ENCODE measurements at regions not wholly inside any gene's neighbourhood (a gene's known extent, or its start where the extent isn't known, plus 50 kb on each side); places are given as distances from the start of the nearest gene placed in this dataset.
"Not testable (repeated sequence)": the region's sequence is repeated elsewhere in the genome, so short reads cannot be mapped to it uniquely, and the experiment has no call there.

GRCh38 chrX:73390628-73391567 lies 56.0 kb upstream of the CDX4 start:
- H3K27me3 ChIP-seq (replicated peaks; ENCODE audit: insufficient read depth): no peaks in the 10 kb centered on the region
- no peak overlapping the region for H2AFZ ChIP-seq
- 29 to 47% methylated on average over 5 of the region's 5 CpGs for WGBS, 2 experiments (ENCODE audit: low coverage in 1 of 2, low lambda C conversion rate in 2 of 2, missing lambda C conversion rate in 2 of 2)
- H4K20me1 ChIP-seq (ENCODE audit: insufficient read depth): no peaks in the 10 kb centered on the region
- no peak overlapping the region for H3K27ac ChIP-seq
- H3F3A ChIP-seq (ENCODE audit: insufficient read depth): no peaks in the 10 kb centered on the region
- H3K9ac ChIP-seq: no peak overlapping the region
- no peaks in the 10 kb centered on the region for H3K4me1 ChIP-seq (ENCODE audit: insufficient read depth)
- no peak for DNase-seq
- in situ Hi-C loops (cut with MboI): no loop called here
- no peaks in the 10 kb centered on the region for H3K9me3 ChIP-seq (ENCODE audit: low read depth)
- H3K4me2 ChIP-seq (ENCODE audit: unreplicated experiment): no peak overlapping the region
- no peak overlapping the region for H3K4me3 ChIP-seq
- no peak for TF ChIP-seq EZH2phosphoT487 (IDR thresholded peaks at IDR 0.05; ENCODE audit: insufficient read depth, low read depth)
- TF ChIP-seq EZH2 (IDR thresholded peaks at IDR 0.05; ENCODE audit: insufficient read depth, poor library complexity, severe bottlenecking): no peak
- H3K36me3 ChIP-seq (ENCODE audit: low read depth): no peaks in the 10 kb centered on the region
- no peaks in the 10 kb centered on the region for H3K79me2 ChIP-seq (ENCODE audit: insufficient read depth)
- no peaks in the 10 kb centered on the region for H3K9me2 ChIP-seq (ENCODE audit: insufficient read depth)

DNA sequence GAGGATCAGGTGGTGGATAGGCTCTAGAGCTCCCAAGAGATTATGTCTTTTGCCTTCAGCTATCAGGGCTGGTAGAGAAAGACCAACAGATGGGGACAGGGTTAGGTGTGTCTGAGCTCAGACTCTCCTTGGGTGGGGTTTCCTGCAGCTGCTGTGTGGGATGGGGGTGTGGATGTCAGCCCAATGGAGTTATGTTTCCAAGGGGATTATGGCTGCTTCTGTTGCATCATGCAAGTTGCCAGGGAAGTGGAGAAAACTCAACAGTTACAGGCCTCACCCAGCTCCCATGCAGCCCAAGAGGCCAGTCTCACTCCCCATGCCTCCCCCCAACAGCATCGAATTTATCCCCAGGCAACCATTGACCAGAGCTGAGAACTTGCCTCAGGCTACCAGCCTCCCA lies 80.2 kb upstream of the CDX4 start:
- in situ Hi-C loops (cut with MboI): no loop called here
- no peaks in the 10 kb centered on the region for H3K4me1 ChIP-seq (ENCODE audit: insufficient read depth)
- no peak for DNase-seq
- no peaks in the 10 kb centered on the region for H3K9me2 ChIP-seq (ENCODE audit: insufficient read depth)
- TF ChIP-seq EZH2 (IDR thresholded peaks at IDR 0.05; ENCODE audit: insufficient read depth, poor library complexity, severe bottlenecking) (no peak), EZH2phosphoT487 (IDR thresholded peaks at IDR 0.05; ENCODE audit: insufficient read depth, low read depth) (no peak)
- 0% methylated on average over 1 of the region's 1 CpG; no CpG with 5 or more reads in 1 of the 2 experiments for WGBS, 2 experiments (ENCODE audit: low coverage in 1 of 2, low lambda C conversion rate in 2 of 2, missing lambda C conversion rate in 2 of 2)
- H3K36me3 ChIP-seq (ENCODE audit: low read depth): no peaks in the 10 kb centered on the region
- no peak overlapping the region for H3K4me2 ChIP-seq (ENCODE audit: unreplicated experiment)
- H3K27ac ChIP-seq: no peak overlapping the region
- H3K27me3 ChIP-seq (replicated peaks; ENCODE audit: insufficient read depth): no peaks in the 10 kb centered on the region
- no peaks in the 10 kb centered on the region for H3K9me3 ChIP-seq (ENCODE audit: low read depth)
- no peaks in the 10 kb centered on the region for H3F3A ChIP-seq (ENCODE audit: insufficient read depth)
- no peak overlapping the region for H3K9ac ChIP-seq
- H3K4me3 ChIP-seq: no peak overlapping the region
- no peak overlapping the region for H2AFZ ChIP-seq
- H4K20me1 ChIP-seq (ENCODE audit: insufficient read depth): no peaks in the 10 kb centered on the region
- H3K79me2 ChIP-seq (ENCODE audit: insufficient read depth): no peaks in the 10 kb centered on the region

DNA sequence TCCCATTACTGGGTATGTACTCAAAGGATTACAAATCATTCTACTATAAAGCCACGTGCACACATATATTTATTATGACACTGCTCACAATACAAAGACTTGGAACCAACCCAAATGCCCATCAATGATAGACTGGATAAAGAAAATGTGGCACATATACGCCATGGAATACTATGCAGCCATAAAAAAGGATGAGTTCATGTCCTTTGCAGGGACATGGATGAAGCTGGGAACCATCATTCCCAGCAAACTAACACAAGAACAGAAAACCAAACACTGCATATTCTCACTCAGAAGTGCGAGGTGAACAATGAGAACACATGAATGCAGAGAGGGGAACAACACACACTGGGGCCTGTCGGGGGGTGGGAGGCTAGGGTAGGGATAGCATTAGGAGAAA lies 89.6 kb upstream of the CDX4 start:
- H3K9me2 ChIP-seq (ENCODE audit: insufficient read depth); H4K20me1 ChIP-seq (ENCODE audit: insufficient read depth); H2AFZ ChIP-seq; H3F3A ChIP-seq (ENCODE audit: insufficient read depth); H3K27ac ChIP-seq; H3K4me2 ChIP-seq (ENCODE audit: unreplicated experiment); H3K4me3 ChIP-seq; H3K4me1 ChIP-seq (ENCODE audit: insufficient read depth); H3K36me3 ChIP-seq (ENCODE audit: low read depth); in situ Hi-C loops (cut with MboI); H3K9ac ChIP-seq; H3K79me2 ChIP-seq (ENCODE audit: insufficient read depth); DNase-seq; H3K9me3 ChIP-seq (ENCODE audit: low read depth); H3K27me3 ChIP-seq (replicated peaks; ENCODE audit: insufficient read depth): not testable (repeated sequence)
- 27 to 29% methylated on average over 4 of the region's 4 CpGs for whole genome bisulfite sequencing, 2 experiments (ENCODE audit: low coverage in 1 of 2, low lambda C conversion rate in 2 of 2, missing lambda C conversion rate in 2 of 2)

DNA sequence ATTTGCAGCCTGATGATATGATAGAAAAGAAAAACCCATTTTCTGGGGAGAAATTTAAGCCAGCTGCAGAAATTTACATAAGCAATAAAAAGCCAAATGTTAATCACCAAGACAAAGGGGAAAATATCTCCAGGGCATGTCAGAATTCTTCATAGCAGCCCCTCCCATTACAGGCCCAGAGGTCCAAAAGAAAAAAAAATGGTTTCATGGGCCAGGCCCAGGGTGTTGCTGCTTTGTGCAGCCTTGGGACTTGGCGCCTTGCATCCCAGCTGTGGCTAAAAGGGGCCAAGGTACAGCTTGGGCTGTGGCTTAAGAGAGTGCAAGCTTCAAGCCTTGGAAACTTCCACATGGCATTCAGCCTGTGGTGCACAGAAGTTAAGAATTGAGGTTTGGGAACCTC lies 97.9 kb upstream of the CDX4 start:
- Histone ChIP-seq H3K27me3 (replicated peaks; ENCODE audit: insufficient read depth) (no peaks in the 10 kb centered on the region), H3K9ac (no peak overlapping the region), H4K20me1 (ENCODE audit: insufficient read depth) (no peaks in the 10 kb centered on the region), H3K4me3 (no peak overlapping the region), H3K27ac (no peak overlapping the region), H3F3A (ENCODE audit: insufficient read depth) (no peaks in the 10 kb centered on the region), H3K9me2 (ENCODE audit: insufficient read depth) (no peaks in the 10 kb centered on the region), H3K4me2 (ENCODE audit: unreplicated experiment) (no peak overlapping the region), H3K79me2 (ENCODE audit: insufficient read depth) (no peaks in the 10 kb centered on the region), H3K36me3 (ENCODE audit: low read depth) (no peaks in the 10 kb centered on the region), H3K9me3 (ENCODE audit: low read depth) (no peaks in the 10 kb centered on the region), H3K4me1 (ENCODE audit: insufficient read depth) (no peaks in the 10 kb centered on the region), H2AFZ (no peak overlapping the region)
- DNase-seq: no peak
- in situ Hi-C loops (cut with MboI): no loop called here
- no peak for TF ChIP-seq EZH2phosphoT487 (IDR thresholded peaks at IDR 0.05; ENCODE audit: insufficient read depth, low read depth)
- no peak for TF ChIP-seq EZH2 (IDR thresholded peaks at IDR 0.05; ENCODE audit: insufficient read depth, poor library complexity, severe bottlenecking)
- 0% methylated on average over 1 of the region's 1 CpG for WGBS, 2 experiments (ENCODE audit: low coverage in 1 of 2, low lambda C conversion rate in 2 of 2, missing lambda C conversion rate in 2 of 2)

Data from GM23248 (cell line).